ENCODE measurements at regions not wholly inside any gene's neighbourhood (a gene's known extent, or its start where the extent isn't known, plus 50 kb on each side); places are given as distances from the start of the nearest gene placed in this dataset.

GRCh38 chr1:5617546-5617945, 374.7 kb downstream of the NPHP4 start:
- TF ChIP-seq POLR2AphosphoS5 (IDR thresholded peaks at IDR 0.05), result no peak
- TF ChIP-seq CTCF (IDR thresholded peaks at IDR 0.05), result no peak
- no peak for TF ChIP-seq POLR2A (IDR thresholded peaks at IDR 0.05)
- DNase-seq (ENCODE audit: low spot score), result no peak
- intact Hi-C loops (cut with DNase I), result no loop called here
- no peak overlapping the region for H3K4me3 ChIP-seq
- no peaks in the 10 kb centered on the region for H3K36me3 ChIP-seq
- H3K4me1 ChIP-seq (replicated peaks), result no peaks in the 10 kb centered on the region
- H3K27me3 ChIP-seq (replicated peaks; ENCODE audit: insufficient read depth), result no peaks in the 10 kb centered on the region
- no peak overlapping the region for H3K27ac ChIP-seq
- H3K9me3 ChIP-seq, result no peaks in the 10 kb centered on the region
- 69% methylated on average over 15 of the region's 15 CpGs for WGBS

GRCh38 chr1:5617179-5617520, 375.1 kb downstream of the NPHP4 start:
- TF ChIP-seq POLR2AphosphoS5 (IDR thresholded peaks at IDR 0.05) (no peak), CTCF (IDR thresholded peaks at IDR 0.05) (no peak), POLR2A (IDR thresholded peaks at IDR 0.05) (no peak)
- intact Hi-C loops (cut with DNase I), result no loop called here
- H3K4me1 ChIP-seq (replicated peaks), result no peaks in the 10 kb centered on the region
- WGBS, result 83% methylated on average over 6 of the region's 6 CpGs
- H3K27ac ChIP-seq, result no peak overlapping the region
- no peaks in the 10 kb centered on the region for H3K9me3 ChIP-seq
- no peaks in the 10 kb centered on the region for H3K27me3 ChIP-seq (replicated peaks; ENCODE audit: insufficient read depth)
- no peak for DNase-seq (ENCODE audit: low spot score)
- no peaks in the 10 kb centered on the region for H3K36me3 ChIP-seq
- H3K4me3 ChIP-seq, result no peak overlapping the region

GRCh38 chr1:5616366-5617178, 375.7 kb downstream of the NPHP4 start:
- H3K27me3 ChIP-seq (replicated peaks; ENCODE audit: insufficient read depth), result no peaks in the 10 kb centered on the region
- 84% methylated on average over 22 of the region's 22 CpGs for WGBS

GRCh38 chr1:5615076-5615475, 377.1 kb downstream of the NPHP4 start:
- TF ChIP-seq POLR2A (IDR thresholded peaks at IDR 0.05) (no peak), CTCF (IDR thresholded peaks at IDR 0.05) (no peak), POLR2AphosphoS5 (IDR thresholded peaks at IDR 0.05) (no peak)
- Histone ChIP-seq H3K4me3 (no peak overlapping the region), H3K9me3 (no peaks in the 10 kb centered on the region), H3K36me3 (no peaks in the 10 kb centered on the region), H3K27ac (no peak overlapping the region), H3K27me3 (replicated peaks; ENCODE audit: insufficient read depth) (no peaks in the 10 kb centered on the region), H3K4me1 (replicated peaks) (no peaks in the 10 kb centered on the region)
- intact Hi-C loops (cut with DNase I), result no loop called here
- no peak for DNase-seq (ENCODE audit: low spot score)
- 77% methylated on average over 5 of the region's 5 CpGs for WGBS

More at GRCh38 chr1:5616366-5617178, 375.7 kb downstream of the NPHP4 start:
- Histone ChIP-seq H3K27ac (no peak overlapping the region), H3K36me3 (no peaks in the 10 kb centered on the region), H3K9me3 (no peaks in the 10 kb centered on the region), H3K4me3 (no peak overlapping the region), H3K4me1 (replicated peaks) (no peaks in the 10 kb centered on the region)
- no peak for TF ChIP-seq CTCF (IDR thresholded peaks at IDR 0.05)
- TF ChIP-seq POLR2AphosphoS5 (IDR thresholded peaks at IDR 0.05), result no peak
- TF ChIP-seq POLR2A (IDR thresholded peaks at IDR 0.05), result no peak
- DNase-seq (ENCODE audit: low spot score), result no peak
- intact Hi-C loops (cut with DNase I), result no loop called here

- H3K9me3 ChIP-seq, result no peaks in the 10 kb centered on the region
- intact Hi-C loops (cut with DNase I), result no loop called here
- H3K4me1 ChIP-seq (replicated peaks), result no peaks in the 10 kb centered on the region
- no peaks in the 10 kb centered on the region for H3K36me3 ChIP-seq
- TF ChIP-seq CTCF (IDR thresholded peaks at IDR 0.05) (no peak), POLR2A (IDR thresholded peaks at IDR 0.05) (no peak), POLR2AphosphoS5 (IDR thresholded peaks at IDR 0.05) (no peak)
- WGBS, result 68% methylated on average over 4 of the region's 4 CpGs
- no peaks in the 10 kb centered on the region for H3K27me3 ChIP-seq (replicated peaks; ENCODE audit: insufficient read depth)
- H3K4me3 ChIP-seq, result no peak overlapping the region
- H3K27ac ChIP-seq, result no peak overlapping the region
- no peak for DNase-seq (ENCODE audit: low spot score)
These were observed 378.3 kb downstream of the NPHP4 start for GRCh38 chr1:5613900-5614299.

Measured in prostate gland (tissue), 2 donors.